ENCODE measurements at regions not wholly inside any gene's neighbourhood (a gene's known extent, or its start where the extent isn't known, plus 50 kb on each side); places are given as distances from the start of the nearest gene placed in this dataset.
"Not testable (repeated sequence)": the region's sequence is repeated elsewhere in the genome, so short reads cannot be mapped to it uniquely, and the experiment has no call there.

DNA sequence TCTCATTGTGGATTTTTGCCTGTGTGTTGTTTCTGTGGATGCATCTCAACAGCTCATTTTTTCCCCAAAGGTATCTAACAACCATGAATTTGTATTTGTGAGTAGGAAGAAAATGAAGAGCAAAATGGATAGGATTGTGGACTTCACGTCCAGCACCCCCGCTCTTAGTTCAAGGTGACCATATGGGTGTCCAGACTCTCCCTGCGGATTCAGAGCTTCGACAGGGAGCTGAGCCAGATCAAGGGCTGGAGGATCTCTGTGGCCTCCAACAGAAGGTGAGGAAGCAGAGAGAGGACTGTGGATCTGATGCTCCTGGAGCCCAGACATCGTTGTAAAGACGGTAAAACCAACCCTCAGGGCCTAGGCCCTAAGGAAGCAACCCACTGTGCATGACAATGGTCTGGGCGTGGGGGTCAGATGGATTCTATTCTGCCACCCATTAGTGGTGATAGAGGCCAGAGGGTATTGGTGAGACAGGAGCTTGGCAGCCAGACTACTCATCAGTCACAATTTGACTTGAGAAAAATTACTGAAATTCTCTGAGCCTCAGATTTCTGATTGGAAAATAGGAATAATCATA, 659.7 kb upstream of the TMEM132C start:
- Histone ChIP-seq H3K36me3 (ENCODE audit: insufficient read depth, low read length) (no peaks in the 10 kb centered on the region), H3K4me1 (ENCODE audit: insufficient read depth, low read length, poor library complexity, severe bottlenecking) (no peaks in the 10 kb centered on the region), H2AFZ (ENCODE audit: low read length) (no peak overlapping the region), H3K27ac (ENCODE audit: low read depth, low read length, poor library complexity, severe bottlenecking) (no peak overlapping the region), H4K20me1 (ENCODE audit: insufficient read depth, low read length) (no peaks in the 10 kb centered on the region), H3K9me3 (ENCODE audit: low read length) (no peaks in the 10 kb centered on the region), H3K9me2 (ENCODE audit: insufficient read depth, low read length) (no peaks in the 10 kb centered on the region), H3K4me2 (ENCODE audit: low read length) (no peak overlapping the region), H3K79me2 (ENCODE audit: insufficient read depth, low read depth, low read length) (no peaks in the 10 kb centered on the region), H3K4me3 (ENCODE audit: low read depth, low read length, poor library complexity, severe bottlenecking) (no peak overlapping the region)
- no TSS peak for BruUV-seq (replicated peaks)
- no peak for DNase-seq (ENCODE audit: low spot score)
- CTCF ChIA-PET (ENCODE audit: unreplicated experiment): no interaction called here
- intact Hi-C loops (cut with micrococcal nuclease; ENCODE audit: unreplicated experiment): no loop called here
- TF ChIP-seq, protein P1, sequence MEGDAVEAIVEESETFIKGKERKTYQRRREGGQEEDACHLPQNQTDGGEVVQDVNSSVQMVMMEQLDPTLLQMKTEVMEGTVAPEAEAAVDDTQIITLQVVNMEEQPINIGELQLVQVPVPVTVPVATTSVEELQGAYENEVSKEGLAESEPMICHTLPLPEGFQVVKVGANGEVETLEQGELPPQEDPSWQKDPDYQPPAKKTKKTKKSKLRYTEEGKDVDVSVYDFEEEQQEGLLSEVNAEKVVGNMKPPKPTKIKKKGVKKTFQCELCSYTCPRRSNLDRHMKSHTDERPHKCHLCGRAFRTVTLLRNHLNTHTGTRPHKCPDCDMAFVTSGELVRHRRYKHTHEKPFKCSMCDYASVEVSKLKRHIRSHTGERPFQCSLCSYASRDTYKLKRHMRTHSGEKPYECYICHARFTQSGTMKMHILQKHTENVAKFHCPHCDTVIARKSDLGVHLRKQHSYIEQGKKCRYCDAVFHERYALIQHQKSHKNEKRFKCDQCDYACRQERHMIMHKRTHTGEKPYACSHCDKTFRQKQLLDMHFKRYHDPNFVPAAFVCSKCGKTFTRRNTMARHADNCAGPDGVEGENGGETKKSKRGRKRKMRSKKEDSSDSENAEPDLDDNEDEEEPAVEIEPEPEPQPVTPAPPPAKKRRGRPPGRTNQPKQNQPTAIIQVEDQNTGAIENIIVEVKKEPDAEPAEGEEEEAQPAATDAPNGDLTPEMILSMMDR (conservative IDR thresholded peaks at IDR 0.05; ENCODE audit: low read length): no peak
- no peak for TF ChIP-seq EZH2phosphoT487 (IDR thresholded peaks at IDR 0.05; ENCODE audit: borderline replicate concordance, low read depth, low read length)
- POLR2A ChIA-PET: no interaction called here

DNA sequence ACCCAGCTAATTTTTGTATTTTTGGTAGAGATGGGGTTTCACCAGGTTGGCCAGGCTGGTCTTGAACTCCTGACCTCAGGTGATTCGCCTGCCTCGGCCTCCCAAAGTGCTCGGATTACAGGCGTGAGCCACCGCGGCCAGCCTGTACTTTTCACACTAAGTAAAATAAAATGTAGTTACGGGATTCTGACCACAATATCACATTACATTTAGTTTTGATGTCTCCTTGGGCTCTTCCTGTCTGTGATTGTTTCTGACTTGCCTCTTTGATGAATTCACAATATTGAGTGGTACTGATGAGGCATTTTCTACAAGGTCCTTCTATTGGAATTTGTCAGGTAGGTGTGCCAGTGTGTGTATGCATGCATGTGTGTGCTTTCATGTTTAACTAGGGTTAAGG, 658.6 kb upstream of the TMEM132C start:
- H3K79me2 ChIP-seq (ENCODE audit: insufficient read depth, low read depth, low read length); H3K4me2 ChIP-seq (ENCODE audit: low read length); H3K4me1 ChIP-seq (ENCODE audit: insufficient read depth, low read length, poor library complexity, severe bottlenecking); H3K9me2 ChIP-seq (ENCODE audit: insufficient read depth, low read length); DNase-seq (ENCODE audit: low spot score); H3K36me3 ChIP-seq (ENCODE audit: insufficient read depth, low read length); H3K27ac ChIP-seq (ENCODE audit: low read depth, low read length, poor library complexity, severe bottlenecking); H4K20me1 ChIP-seq (ENCODE audit: insufficient read depth, low read length); H2AFZ ChIP-seq (ENCODE audit: low read length); BruUV-seq (replicated peaks); H3K4me3 ChIP-seq (ENCODE audit: low read depth, low read length, poor library complexity, severe bottlenecking); intact Hi-C loops (cut with micrococcal nuclease; ENCODE audit: unreplicated experiment); H3K9me3 ChIP-seq (ENCODE audit: low read length); CTCF ChIA-PET (ENCODE audit: unreplicated experiment): not testable (repeated sequence)
- POLR2A ChIA-PET: interaction anchor here (0.7 kb wide), 1 partner anchor 742 kb away, joined by 3 read pairs; no protein-coding TSS in a partner anchor

DNA sequence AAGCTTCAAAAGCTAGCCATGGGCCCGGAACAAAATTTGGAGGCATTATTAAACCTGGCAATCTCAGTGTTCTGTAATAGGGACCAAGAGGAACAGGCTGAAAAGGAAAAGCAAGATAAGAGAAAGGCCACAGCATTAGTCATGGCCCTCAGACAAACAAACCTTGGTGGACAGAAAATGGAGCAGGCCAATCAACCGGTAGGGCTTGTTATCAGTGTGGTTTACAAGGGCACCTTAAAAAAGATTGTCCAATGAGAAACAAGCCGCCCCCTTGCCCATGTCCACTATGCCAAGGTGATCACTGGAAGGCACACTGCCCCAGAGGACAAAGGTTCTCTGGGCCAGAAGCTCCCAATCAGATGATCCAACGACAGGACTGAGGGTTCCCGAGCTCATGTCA, 653.9 kb upstream of the TMEM132C start:
- no peak for DNase-seq (ENCODE audit: low spot score)
- BruUV-seq (replicated peaks): no TSS peak
- Histone ChIP-seq H3K79me2 (ENCODE audit: insufficient read depth, low read depth, low read length) (no peaks in the 10 kb centered on the region), H2AFZ (ENCODE audit: low read length) (no peak overlapping the region), H3K27ac (ENCODE audit: low read depth, low read length, poor library complexity, severe bottlenecking) (no peak overlapping the region), H3K9me2 (ENCODE audit: insufficient read depth, low read length) (no peaks in the 10 kb centered on the region), H3K4me2 (ENCODE audit: low read length) (no peak overlapping the region), H4K20me1 (ENCODE audit: insufficient read depth, low read length) (no peaks in the 10 kb centered on the region), H3K4me1 (ENCODE audit: insufficient read depth, low read length, poor library complexity, severe bottlenecking) (no peaks in the 10 kb centered on the region), H3K9me3 (ENCODE audit: low read length) (no peaks in the 10 kb centered on the region), H3K36me3 (ENCODE audit: insufficient read depth, low read length) (no peaks in the 10 kb centered on the region), H3K4me3 (ENCODE audit: low read depth, low read length, poor library complexity, severe bottlenecking) (no peak overlapping the region)
- intact Hi-C loops (cut with micrococcal nuclease; ENCODE audit: unreplicated experiment): no loop called here
- POLR2A ChIA-PET: interaction anchor here (1.1 kb wide), 1 partner anchor 14 kb away, joined by 3 read pairs; no protein-coding TSS in a partner anchor
- CTCF ChIA-PET (ENCODE audit: unreplicated experiment): no interaction called here
- TF ChIP-seq, protein P1 (conservative IDR thresholded peaks at IDR 0.05; ENCODE audit: low read length): no peak
- no peak for TF ChIP-seq EZH2phosphoT487 (IDR thresholded peaks at IDR 0.05; ENCODE audit: borderline replicate concordance, low read depth, low read length)
